ENCODE measurements at regions not wholly inside any gene's neighbourhood (a gene's known extent, or its start where the extent isn't known, plus 50 kb on each side); places are given as distances from the start of the nearest gene placed in this dataset.

DNA sequence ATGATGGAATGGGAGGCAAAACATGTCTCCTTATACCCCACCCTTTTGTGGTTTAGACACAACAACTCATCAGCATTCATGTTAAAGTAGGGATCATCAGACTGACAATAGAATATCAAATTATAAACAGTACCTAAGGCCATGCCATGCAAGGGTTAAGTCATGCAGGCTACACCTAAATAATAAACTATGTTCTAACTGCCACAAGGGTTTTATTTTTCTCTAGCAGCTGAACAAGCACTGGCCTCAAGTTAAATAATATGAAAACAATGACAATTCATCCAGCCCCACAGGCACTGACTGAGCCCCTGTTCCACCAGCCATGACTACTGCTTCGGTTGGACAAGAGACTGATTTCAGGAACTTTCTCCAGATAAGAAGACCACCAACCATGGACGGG is 164.5 kb upstream of the PIRT start:
- H3K4me3 Mint-ChIP-seq = no peak overlapping the region
- Histone ChIP-seq H2AFZ (ENCODE audit: low read length) (no peak overlapping the region), H2BK5ac (ENCODE audit: insufficient read length, low read length) (no peak overlapping the region), H4K8ac (replicated peaks; ENCODE audit: insufficient read length, low read depth, low read length) (no peak overlapping the region), H3K56ac (ENCODE audit: insufficient read length, low read depth, low read length) (no peak overlapping the region), H3K23me2 (ENCODE audit: insufficient read length, low read depth, low read length, poor library complexity, severe bottlenecking) (no peaks in the 10 kb centered on the region), H2BK20ac (ENCODE audit: low read depth, low read length, poor library complexity, severe bottlenecking) (no peak overlapping the region), H4K5ac (ENCODE audit: insufficient read length, low read depth, low read length) (no peak overlapping the region), H3K27me3 (ENCODE audit: insufficient read depth, low read length) (no peaks in the 10 kb centered on the region), H3K9ac (ENCODE audit: extremely low read depth, insufficient read length, low read length) (no peak overlapping the region), H2BK15ac (ENCODE audit: low read depth, low read length) (no peak overlapping the region), H2BK120ac (ENCODE audit: low read depth, low read length, poor library complexity, severe bottlenecking) (no peak overlapping the region), H3K23ac (ENCODE audit: insufficient read length, low read depth, low read length) (no peak overlapping the region), H3K4me1 (ENCODE audit: insufficient read depth, low read length) (no peaks in the 10 kb centered on the region), H3K79me2 (ENCODE audit: insufficient read depth, low read length) (no peaks in the 10 kb centered on the region), H3K27ac (ENCODE audit: insufficient read length, low read depth, low read length) (no peak overlapping the region), H3K4me2 (ENCODE audit: insufficient read depth, insufficient read length, low read length) (no peak overlapping the region), H2AK5ac (ENCODE audit: insufficient read length, low read length) (no peak overlapping the region), H3K9me3 (ENCODE audit: control insufficient read depth, low read depth, low read length) (no peaks in the 10 kb centered on the region), H4K91ac (ENCODE audit: insufficient read length, low read depth, low read length) (no peak overlapping the region), H3K18ac (ENCODE audit: insufficient read length, low read depth, low read length) (no peak overlapping the region), H4K20me1 (ENCODE audit: control insufficient read depth, insufficient read depth, insufficient read length) (no peaks in the 10 kb centered on the region), H3T11ph (ENCODE audit: low read length) (no peak overlapping the region), H3K4ac (ENCODE audit: low read depth, low read length) (no peak overlapping the region), H2BK12ac (ENCODE audit: insufficient read length, low read depth, low read length) (no peak overlapping the region), H3K14ac (ENCODE audit: insufficient read depth, low read length) (no peak overlapping the region), H3K79me1 (ENCODE audit: insufficient read depth, low read depth, low read length, poor library complexity, severe bottlenecking) (no peaks in the 10 kb centered on the region)
- TF ChIP-seq, protein P1, sequence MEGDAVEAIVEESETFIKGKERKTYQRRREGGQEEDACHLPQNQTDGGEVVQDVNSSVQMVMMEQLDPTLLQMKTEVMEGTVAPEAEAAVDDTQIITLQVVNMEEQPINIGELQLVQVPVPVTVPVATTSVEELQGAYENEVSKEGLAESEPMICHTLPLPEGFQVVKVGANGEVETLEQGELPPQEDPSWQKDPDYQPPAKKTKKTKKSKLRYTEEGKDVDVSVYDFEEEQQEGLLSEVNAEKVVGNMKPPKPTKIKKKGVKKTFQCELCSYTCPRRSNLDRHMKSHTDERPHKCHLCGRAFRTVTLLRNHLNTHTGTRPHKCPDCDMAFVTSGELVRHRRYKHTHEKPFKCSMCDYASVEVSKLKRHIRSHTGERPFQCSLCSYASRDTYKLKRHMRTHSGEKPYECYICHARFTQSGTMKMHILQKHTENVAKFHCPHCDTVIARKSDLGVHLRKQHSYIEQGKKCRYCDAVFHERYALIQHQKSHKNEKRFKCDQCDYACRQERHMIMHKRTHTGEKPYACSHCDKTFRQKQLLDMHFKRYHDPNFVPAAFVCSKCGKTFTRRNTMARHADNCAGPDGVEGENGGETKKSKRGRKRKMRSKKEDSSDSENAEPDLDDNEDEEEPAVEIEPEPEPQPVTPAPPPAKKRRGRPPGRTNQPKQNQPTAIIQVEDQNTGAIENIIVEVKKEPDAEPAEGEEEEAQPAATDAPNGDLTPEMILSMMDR (conservative IDR thresholded peaks at IDR 0.05) = no peak
- H3K27me3 Mint-ChIP-seq (ENCODE audit: low read depth) = peaks cover 1% of the 10 kb centered on the region; the same call in 1 of the 2 replicates
- DNase-seq = no peak
- H3K36me3 Mint-ChIP-seq (ENCODE audit: insufficient read depth in 1 of 3, low read depth in 3 of 3) = no peaks in the 10 kb centered on the region; a peak in 1 of 7 replicates
- H3K9me3 Mint-ChIP-seq = peaks cover 0 to 2% of the 10 kb centered on the region in 2 experiments; a peak in 1 of 5 replicates
- no CpG with 5 or more reads among the region's 2 CpGs for WGBS (ENCODE audit: extremely low coverage, insufficient read length, low lambda C conversion rate)
- 0 out of 4 replicates have a peak, but pooled peaks cover 2 to 4% of the 10 kb centered on the region in 2 experiments for H3K4me1 Mint-ChIP-seq
- no peak overlapping the region for H3K27ac Mint-ChIP-seq
